ENCODE measurements at regions not wholly inside any gene's neighbourhood (a gene's known extent, or its start where the extent isn't known, plus 50 kb on each side); places are given as distances from the start of the nearest gene placed in this dataset.
"Not testable (repeated sequence)": the region's sequence is repeated elsewhere in the genome, so short reads cannot be mapped to it uniquely, and the experiment has no call there.

DNA sequence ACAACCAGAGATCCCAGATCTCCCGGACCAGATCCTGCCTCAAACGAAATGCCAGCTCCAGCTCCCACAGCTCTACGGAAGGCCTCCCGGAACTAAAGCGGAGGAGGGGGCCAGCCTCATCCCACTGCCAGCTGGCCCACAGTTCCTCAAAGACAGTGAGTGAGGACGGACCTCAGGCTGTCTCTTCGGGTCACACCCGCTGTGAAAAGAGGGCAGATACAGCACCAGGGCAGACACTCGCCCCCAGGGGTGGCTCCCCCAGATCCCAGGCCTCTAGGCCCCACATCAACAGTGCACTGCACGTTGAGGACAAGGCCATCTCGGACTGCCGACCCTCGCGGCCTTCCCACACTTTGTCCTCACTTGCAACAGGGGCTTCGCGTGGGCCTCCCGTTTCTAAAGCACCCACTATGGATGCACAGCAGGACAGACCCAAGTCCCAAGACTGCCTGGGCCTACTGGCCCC is 148.3 kb upstream of the C1QTNF3 start:
- not testable (repeated sequence) for TF ChIP-seq CTCF (IDR thresholded peaks at IDR 0.05; ENCODE audit: extremely low read depth in 1 of 2, insufficient read depth in 1 of 2, low read depth in 1 of 2, low read length in 2 of 2); POLR2A (IDR thresholded peaks at IDR 0.05; ENCODE audit: low read depth, low read length); EZH2 (IDR thresholded peaks at IDR 0.05; ENCODE audit: borderline replicate concordance, low read depth, low read length, severe bottlenecking); MYC (IDR thresholded peaks at IDR 0.05; ENCODE audit: low read depth, low read length); POLR2AphosphoS5 (IDR thresholded peaks at IDR 0.05; ENCODE audit: insufficient read depth, low read depth, low read length); JUN (IDR thresholded peaks at IDR 0.05; ENCODE audit: borderline replicate concordance, insufficient read depth, insufficient read length, low read depth); FOS (IDR thresholded peaks at IDR 0.05; ENCODE audit: borderline replicate concordance, insufficient read depth, low read length)
- TF ChIP-seq, protein P1, sequence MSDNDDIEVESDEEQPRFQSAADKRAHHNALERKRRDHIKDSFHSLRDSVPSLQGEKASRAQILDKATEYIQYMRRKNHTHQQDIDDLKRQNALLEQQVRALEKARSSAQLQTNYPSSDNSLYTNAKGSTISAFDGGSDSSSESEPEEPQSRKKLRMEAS (IDR thresholded peaks at IDR 0.05; ENCODE audit: insufficient read depth, insufficient read length): not testable (repeated sequence)
